ENCODE measurements at regions not wholly inside any gene's neighbourhood (a gene's known extent, or its start where the extent isn't known, plus 50 kb on each side); places are given as distances from the start of the nearest gene placed in this dataset.

GRCh38 chr1:34371829-34372532 is 195.3 kb downstream of the C1orf94 start:
- TF ChIP-seq CTCF (conservative IDR thresholded peaks at IDR 0.05) (no peak), EZH2 (IDR thresholded peaks at IDR 0.05; ENCODE audit: low read depth) (no peak)

All from PC-9 (cell line).